ENCODE measurements at regions not wholly inside any gene's neighbourhood (a gene's known extent, or its start where the extent isn't known, plus 50 kb on each side); places are given as distances from the start of the nearest gene placed in this dataset.

DNA sequence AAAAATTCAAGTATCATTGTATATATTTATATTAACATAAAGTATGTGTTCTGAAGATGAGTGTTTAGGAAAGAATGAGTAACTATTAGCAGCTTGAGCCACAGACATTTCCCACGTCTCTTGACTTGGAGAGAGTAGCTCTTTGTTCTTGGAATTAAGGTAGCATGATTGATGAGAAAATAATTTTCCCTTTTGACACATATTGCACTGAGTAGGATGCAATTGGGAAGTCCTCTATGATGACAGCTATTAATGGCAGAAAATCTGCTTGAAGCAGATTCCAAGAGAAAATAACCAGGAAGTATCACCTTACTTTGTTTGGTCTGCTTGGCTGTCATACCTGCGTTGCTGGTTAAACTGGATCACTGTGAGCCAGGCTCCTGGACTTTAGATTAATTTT lies 204.8 kb downstream of the TLE4 start:
- DNase-seq (no peak), ATAC-seq (no peak)
- TF ChIP-seq, protein P1, sequence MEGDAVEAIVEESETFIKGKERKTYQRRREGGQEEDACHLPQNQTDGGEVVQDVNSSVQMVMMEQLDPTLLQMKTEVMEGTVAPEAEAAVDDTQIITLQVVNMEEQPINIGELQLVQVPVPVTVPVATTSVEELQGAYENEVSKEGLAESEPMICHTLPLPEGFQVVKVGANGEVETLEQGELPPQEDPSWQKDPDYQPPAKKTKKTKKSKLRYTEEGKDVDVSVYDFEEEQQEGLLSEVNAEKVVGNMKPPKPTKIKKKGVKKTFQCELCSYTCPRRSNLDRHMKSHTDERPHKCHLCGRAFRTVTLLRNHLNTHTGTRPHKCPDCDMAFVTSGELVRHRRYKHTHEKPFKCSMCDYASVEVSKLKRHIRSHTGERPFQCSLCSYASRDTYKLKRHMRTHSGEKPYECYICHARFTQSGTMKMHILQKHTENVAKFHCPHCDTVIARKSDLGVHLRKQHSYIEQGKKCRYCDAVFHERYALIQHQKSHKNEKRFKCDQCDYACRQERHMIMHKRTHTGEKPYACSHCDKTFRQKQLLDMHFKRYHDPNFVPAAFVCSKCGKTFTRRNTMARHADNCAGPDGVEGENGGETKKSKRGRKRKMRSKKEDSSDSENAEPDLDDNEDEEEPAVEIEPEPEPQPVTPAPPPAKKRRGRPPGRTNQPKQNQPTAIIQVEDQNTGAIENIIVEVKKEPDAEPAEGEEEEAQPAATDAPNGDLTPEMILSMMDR (IDR thresholded peaks at IDR 0.05) = no peak
- no peaks in the 10 kb centered on the region for H3K36me3 ChIP-seq (ENCODE audit: low read depth)
- no peak overlapping the region for H3K4me3 ChIP-seq
- intact Hi-C loops (cut with DNase I, micrococcal nuclease) = no loop called here
- H3K9me3 ChIP-seq = no peaks in the 10 kb centered on the region
- H3K4me1 ChIP-seq (ENCODE audit: low read depth) = no peaks in the 10 kb centered on the region
